ENCODE measurements at regions not wholly inside any gene's neighbourhood (a gene's known extent, or its start where the extent isn't known, plus 50 kb on each side); places are given as distances from the start of the nearest gene placed in this dataset.

DNA sequence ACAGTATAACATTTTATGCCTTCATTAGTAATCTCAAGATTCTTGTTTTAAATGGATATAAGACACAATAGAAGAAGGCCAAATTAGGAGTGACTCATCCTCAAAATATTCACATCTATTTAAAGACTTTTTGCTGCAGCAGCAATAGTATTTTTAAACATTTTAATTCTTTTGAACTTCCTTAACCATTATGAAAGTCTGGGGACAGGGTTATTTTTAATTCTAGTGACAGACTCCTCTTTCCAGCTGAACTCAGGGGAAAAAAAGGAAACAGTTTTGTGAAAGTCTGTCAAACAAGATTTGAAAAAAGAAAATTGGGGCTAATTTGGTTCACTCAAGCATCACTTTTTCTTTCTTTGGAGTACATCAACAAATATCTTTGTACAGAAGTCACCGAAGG, 541.8 kb downstream of the NUP35 start:
- Mint-ChIP-seq H3K27me3 (ENCODE audit: low read depth) (no peaks in the 10 kb centered on the region), H3K9me3 (no peaks in the 10 kb centered on the region), H3K4me3 (no peak overlapping the region), H3K4me1 (peaks cover 16% of the 10 kb centered on the region), H3K36me3 (ENCODE audit: low read depth) (no peaks in the 10 kb centered on the region), H3K27ac (peak overlapping the region in 1 of 3 experiments; percentile 2)
- TF ChIP-seq, protein P1, sequence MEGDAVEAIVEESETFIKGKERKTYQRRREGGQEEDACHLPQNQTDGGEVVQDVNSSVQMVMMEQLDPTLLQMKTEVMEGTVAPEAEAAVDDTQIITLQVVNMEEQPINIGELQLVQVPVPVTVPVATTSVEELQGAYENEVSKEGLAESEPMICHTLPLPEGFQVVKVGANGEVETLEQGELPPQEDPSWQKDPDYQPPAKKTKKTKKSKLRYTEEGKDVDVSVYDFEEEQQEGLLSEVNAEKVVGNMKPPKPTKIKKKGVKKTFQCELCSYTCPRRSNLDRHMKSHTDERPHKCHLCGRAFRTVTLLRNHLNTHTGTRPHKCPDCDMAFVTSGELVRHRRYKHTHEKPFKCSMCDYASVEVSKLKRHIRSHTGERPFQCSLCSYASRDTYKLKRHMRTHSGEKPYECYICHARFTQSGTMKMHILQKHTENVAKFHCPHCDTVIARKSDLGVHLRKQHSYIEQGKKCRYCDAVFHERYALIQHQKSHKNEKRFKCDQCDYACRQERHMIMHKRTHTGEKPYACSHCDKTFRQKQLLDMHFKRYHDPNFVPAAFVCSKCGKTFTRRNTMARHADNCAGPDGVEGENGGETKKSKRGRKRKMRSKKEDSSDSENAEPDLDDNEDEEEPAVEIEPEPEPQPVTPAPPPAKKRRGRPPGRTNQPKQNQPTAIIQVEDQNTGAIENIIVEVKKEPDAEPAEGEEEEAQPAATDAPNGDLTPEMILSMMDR (IDR thresholded peaks at IDR 0.05; ENCODE audit: unreplicated experiment in 3 of 3) = no peak

DNA sequence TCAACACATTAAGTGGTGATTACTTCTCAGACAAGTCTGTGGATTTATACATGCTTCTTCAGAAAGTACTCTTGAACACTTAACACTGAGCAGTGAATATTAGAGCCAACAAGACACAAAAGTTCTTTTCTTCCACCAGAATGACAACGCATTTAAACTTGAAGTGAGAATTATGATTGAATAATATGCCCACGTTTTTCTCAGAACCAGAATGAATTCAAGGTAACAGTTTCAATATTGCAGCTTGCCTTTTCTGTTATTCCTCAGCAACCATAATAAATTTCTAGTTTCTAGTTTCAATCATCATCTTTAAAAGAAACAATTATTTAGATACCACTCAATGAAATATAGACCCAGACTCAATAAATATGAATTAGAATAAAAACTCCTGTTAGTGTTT, 547.0 kb downstream of the NUP35 start:
- Mint-ChIP-seq H3K4me3 (no peak overlapping the region), H3K27me3 (ENCODE audit: low read depth) (no peaks in the 10 kb centered on the region), H3K36me3 (ENCODE audit: low read depth) (no peaks in the 10 kb centered on the region), H3K4me1 (peaks cover 3% of the 10 kb centered on the region), H3K27ac (no peak overlapping the region), H3K9me3 (no peaks in the 10 kb centered on the region)
- TF ChIP-seq, protein P1 (IDR thresholded peaks at IDR 0.05; ENCODE audit: unreplicated experiment in 3 of 3) = no peak

DNA sequence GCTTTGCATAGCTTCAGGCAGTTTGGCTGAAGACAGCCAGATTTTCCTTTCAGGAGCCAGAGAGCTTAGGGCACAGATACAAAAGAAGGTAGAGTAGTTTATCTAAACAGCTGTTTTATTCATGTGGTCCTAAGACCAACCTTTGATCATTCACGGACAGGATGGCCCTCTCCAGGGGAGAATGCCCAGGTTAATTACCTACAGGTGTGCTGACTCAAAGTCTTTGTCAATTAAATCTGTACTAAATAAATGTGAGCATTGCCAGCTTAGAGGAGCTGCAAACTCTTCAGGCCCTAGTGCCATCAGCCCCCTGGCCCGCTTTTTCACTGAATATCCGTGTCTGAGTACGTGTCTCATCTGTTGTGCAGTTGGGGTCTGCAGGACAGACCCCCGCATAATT, 554.7 kb downstream of the NUP35 start:
- no peak overlapping the region for H3K27ac Mint-ChIP-seq
- H3K36me3 Mint-ChIP-seq (ENCODE audit: low read depth) = no peaks in the 10 kb centered on the region
- H3K4me3 Mint-ChIP-seq = no peak overlapping the region
- TF ChIP-seq, protein P1 (IDR thresholded peaks at IDR 0.05; ENCODE audit: unreplicated experiment in 3 of 3) = no peak
- H3K4me1 Mint-ChIP-seq = no peaks in the 10 kb centered on the region
- peaks cover 3% of the 10 kb centered on the region for H3K9me3 Mint-ChIP-seq
- no peaks in the 10 kb centered on the region for H3K27me3 Mint-ChIP-seq (ENCODE audit: low read depth)

DNA sequence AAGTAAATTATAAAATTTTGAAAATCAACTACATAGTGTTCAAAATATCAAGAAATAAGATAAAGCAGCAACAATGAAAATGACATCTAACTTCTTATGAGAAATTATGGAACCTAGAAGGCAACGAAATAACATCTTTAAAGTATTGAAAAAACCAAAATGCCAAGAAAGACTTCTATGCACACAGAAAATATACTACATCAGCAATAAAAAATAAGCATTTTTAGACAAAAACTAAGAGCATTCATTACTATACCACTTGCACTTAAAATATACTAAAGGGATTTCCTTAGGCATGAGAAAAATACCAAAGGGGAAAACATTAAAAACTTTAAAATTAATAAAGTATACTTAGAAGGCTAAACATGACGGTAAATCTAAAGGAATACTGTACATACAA, 556.3 kb downstream of the NUP35 start:
- H3K27me3 Mint-ChIP-seq (ENCODE audit: low read depth) = no peaks in the 10 kb centered on the region
- no peaks in the 10 kb centered on the region for H3K36me3 Mint-ChIP-seq (ENCODE audit: low read depth)
- no peak overlapping the region for H3K4me3 Mint-ChIP-seq
- no peaks in the 10 kb centered on the region for H3K4me1 Mint-ChIP-seq
- peaks cover 3% of the 10 kb centered on the region for H3K9me3 Mint-ChIP-seq
- no peak overlapping the region for H3K27ac Mint-ChIP-seq
- TF ChIP-seq, protein P1 (IDR thresholded peaks at IDR 0.05; ENCODE audit: unreplicated experiment in 3 of 3) = no peak

DNA sequence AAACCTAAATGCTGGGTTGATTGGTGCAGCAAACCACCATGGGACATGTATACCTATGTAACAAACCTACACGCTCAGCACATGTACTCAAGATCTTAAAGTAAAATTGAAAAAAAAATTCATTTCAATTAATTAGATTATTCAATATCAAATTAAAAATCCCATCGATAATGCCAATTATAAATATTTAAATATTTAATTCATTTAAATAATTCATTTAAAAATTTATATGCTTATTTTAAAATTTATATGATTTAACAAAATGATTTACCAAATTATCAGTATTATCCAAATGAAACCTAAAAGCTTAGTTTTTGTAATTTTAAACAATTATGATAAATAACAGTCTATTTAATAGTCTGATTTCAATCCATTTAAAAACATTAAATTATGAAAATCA, 560.4 kb downstream of the NUP35 start:
- Mint-ChIP-seq H3K9me3 (peaks cover 3% of the 10 kb centered on the region), H3K4me1 (no peaks in the 10 kb centered on the region), H3K27me3 (ENCODE audit: low read depth) (no peaks in the 10 kb centered on the region), H3K36me3 (ENCODE audit: low read depth) (no peaks in the 10 kb centered on the region), H3K27ac (no peak overlapping the region), H3K4me3 (no peak overlapping the region)
- TF ChIP-seq, protein P1 (IDR thresholded peaks at IDR 0.05; ENCODE audit: unreplicated experiment in 3 of 3) = no peak

DNA sequence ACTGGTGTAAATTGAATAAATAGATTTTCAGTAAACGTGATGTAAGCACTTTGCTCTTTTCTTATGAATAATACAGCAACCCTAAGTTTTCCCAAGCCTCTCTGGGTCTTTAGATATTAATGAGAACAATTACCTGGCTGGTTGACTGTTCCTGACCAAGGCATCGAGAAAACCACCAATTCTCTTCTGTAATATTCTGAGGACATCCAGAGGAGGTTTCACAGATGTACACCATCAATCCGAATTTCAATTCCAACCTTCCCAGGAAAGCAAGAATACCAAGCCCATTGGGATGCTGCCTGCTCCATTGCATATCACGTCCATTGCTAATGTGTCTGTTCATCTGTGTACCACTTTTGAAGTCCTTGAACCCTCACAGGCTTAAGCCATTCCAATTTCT, 571.8 kb downstream of the NUP35 start:
- Mint-ChIP-seq H3K4me3 (no peak overlapping the region), H3K4me1 (no peaks in the 10 kb centered on the region), H3K36me3 (ENCODE audit: low read depth) (no peaks in the 10 kb centered on the region), H3K27ac (no peak overlapping the region), H3K9me3 (peaks cover 10% of the 10 kb centered on the region), H3K27me3 (ENCODE audit: low read depth) (no peaks in the 10 kb centered on the region)
- TF ChIP-seq, protein P1 (IDR thresholded peaks at IDR 0.05; ENCODE audit: unreplicated experiment in 3 of 3) = no peak

Measured in nephron (organoid).